ENCODE measurements at regions not wholly inside any gene's neighbourhood (a gene's known extent, or its start where the extent isn't known, plus 50 kb on each side); places are given as distances from the start of the nearest gene placed in this dataset.
"Not testable (repeated sequence)": the region's sequence is repeated elsewhere in the genome, so short reads cannot be mapped to it uniquely, and the experiment has no call there.

DNA sequence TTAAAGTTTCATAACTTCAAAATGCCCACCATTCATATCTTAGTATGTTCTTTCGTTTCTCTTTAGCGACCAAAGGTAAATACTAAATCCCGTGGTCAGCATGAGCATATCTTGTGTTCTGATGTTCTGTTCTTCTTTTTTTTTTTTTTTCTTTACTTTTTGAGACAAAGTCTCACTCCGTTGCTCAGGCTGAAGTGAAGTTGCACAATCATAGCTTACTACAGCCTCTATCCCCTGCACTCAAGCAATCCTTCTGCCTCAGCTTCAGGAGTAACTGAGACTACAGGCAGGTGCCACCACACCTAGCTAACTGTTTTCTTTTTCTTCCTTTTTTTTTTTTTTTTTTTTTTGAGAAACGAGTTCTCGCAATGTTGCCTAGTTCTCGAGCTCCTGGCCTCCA, 60.9 kb upstream of the ATP12A start:
- H3K4me3 ChIP-seq (ENCODE audit: low read length), result no peak overlapping the region
- DNase-seq (ENCODE audit: low read depth), result no peak
- no peak for TF ChIP-seq CTCF (conservative IDR thresholded peaks at IDR 0.05; ENCODE audit: low read depth, low read length)

DNA sequence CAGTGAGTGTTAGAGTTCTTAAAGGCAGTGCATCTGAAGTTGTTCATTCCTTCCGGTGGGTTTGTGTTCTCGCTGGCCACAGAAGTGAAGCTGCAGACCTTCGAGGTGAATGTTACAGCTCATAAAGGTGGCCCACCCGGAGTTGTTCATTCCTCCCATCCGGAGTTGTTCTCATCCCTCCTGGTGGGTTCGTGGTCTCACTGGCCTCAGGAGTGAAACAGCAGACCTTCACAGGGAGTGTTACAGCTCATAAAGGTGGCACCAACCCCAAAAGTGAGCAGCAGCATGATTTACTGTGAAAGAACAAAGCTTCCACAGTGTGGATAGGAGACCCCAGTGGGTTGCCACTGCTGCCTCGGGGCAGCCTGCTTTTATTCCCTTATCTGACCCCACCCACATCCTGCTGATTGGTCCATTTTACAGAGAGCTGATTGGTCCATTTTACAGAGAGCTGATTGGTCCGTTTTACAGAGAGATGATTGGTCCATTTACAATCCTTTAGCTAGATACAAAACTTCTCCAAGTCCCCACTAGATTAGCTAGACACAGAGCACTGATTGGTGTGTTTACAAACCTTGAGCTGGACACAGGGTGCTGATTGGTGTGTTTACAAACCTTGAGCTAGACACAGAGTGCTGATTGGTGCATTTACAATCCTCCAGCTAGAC, 57.6 kb upstream of the ATP12A start:
- H3K4me3 ChIP-seq (ENCODE audit: low read length); DNase-seq (ENCODE audit: low read depth): not testable (repeated sequence)

- H3K4me3 ChIP-seq (ENCODE audit: low read length), result no peak overlapping the region
- no peak for DNase-seq (ENCODE audit: low read depth)
- no peak for TF ChIP-seq CTCF (conservative IDR thresholded peaks at IDR 0.05; ENCODE audit: low read depth, low read length)
Measured at GRCh38 chr13:24623149-24623665, 57.0 kb upstream of the ATP12A start.

DNA sequence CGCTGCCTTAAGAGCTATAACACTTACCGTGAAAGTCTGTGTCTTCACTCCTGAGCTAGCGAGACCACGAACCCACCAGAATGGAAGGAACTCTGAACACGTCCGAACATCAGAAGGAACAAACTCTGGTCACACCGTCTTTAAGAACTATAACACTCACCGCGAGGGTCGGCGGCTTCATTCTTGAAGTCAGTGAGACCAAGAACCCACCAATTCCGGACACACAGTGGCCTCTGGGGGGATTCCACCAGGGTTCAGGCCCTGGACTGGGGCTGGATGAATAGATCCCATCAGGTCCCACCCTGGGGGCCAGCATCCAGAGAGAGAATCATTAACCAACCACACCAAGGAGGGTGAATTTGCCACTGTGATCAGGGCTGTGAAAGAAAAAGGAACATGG, 55.8 kb upstream of the ATP12A start:
- DNase-seq (ENCODE audit: low read depth), result no peak
- TF ChIP-seq CTCF (conservative IDR thresholded peaks at IDR 0.05; ENCODE audit: low read depth, low read length), result no peak
- H3K4me3 ChIP-seq (ENCODE audit: low read length), result no peak overlapping the region

- no peak overlapping the region for H3K4me3 ChIP-seq (ENCODE audit: low read length)
- TF ChIP-seq CTCF (conservative IDR thresholded peaks at IDR 0.05; ENCODE audit: low read depth, low read length), result no peak
- DNase-seq (ENCODE audit: low read depth), result no peak
Measured at GRCh38 chr13:24624801-24625231, 55.4 kb upstream of the ATP12A start.

DNA sequence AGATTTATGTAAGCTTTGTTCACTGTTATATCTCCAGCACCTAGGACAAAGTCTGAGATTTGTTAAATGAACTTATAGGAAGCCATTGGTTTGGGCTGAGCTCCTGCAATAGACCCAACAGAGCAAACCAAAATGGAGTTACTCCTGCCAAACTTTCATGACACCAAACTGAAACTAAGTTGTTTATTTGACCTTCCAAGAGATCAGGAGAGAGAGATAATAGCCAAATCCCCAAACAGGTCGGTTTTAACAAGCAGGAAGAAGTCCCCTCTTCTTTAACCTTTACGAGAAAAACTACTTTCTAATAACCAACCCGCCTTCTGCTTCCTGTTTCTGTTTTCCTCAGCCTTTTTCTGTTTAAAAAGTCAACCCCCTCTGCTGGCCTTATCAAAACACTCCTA, 54.9 kb upstream of the ATP12A start:
- no peak overlapping the region for H3K4me3 ChIP-seq (ENCODE audit: low read length)
- TF ChIP-seq CTCF (conservative IDR thresholded peaks at IDR 0.05; ENCODE audit: low read depth, low read length), result no peak
- no peak for DNase-seq (ENCODE audit: low read depth)

DNA sequence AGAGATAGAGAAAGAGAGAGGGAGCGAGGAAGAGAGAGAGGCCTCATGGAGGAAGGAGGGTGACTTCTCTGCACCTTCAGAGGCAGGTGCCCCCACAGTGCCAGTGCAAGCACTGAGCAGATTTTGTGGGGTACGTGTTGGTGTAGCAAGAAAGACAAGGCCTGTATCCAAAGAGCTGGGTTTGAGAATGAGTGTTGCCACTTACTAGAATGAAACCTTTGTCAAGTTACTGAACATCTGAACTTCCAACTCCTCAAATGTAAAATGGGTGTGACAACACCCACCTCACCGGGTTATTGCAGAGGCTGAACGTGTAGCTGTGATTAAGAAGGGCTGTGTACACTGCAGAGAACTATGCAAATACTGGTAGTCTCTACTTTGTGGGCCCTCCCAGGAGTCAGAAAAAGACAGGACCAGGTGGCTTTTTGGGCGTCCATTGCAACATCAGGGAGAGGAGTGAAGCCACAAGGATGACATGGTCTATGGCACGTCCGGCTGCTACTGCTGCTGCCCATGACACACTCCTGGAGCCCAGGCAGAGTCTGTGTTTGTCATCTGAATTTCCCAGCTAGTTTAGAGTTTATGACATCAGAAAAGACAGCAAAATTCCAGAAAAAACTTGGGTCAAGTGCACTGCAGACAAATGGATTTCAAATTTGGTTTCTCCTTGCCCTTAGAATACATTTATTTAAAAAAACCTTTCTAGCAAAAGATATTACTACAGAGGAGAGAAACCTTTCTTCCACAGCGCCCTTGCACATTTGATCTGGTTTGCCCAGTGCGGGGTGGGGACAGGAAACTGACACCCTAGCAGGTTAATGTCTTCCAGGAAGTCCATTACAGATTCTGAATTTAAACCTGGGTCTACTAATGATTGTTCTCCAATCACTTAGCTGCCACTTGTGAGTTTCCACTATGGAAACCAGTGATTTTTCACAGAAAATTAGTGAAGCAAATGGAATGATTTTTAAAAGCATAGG, 54.0 kb upstream of the ATP12A start:
- TF ChIP-seq CTCF (conservative IDR thresholded peaks at IDR 0.05; ENCODE audit: low read depth, low read length), result no peak
- DNase-seq (ENCODE audit: low read depth), result no peak
- no peak overlapping the region for H3K4me3 ChIP-seq (ENCODE audit: low read length)
